ENCODE measurements at regions not wholly inside any gene's neighbourhood (a gene's known extent, or its start where the extent isn't known, plus 50 kb on each side); places are given as distances from the start of the nearest gene placed in this dataset.

DNA sequence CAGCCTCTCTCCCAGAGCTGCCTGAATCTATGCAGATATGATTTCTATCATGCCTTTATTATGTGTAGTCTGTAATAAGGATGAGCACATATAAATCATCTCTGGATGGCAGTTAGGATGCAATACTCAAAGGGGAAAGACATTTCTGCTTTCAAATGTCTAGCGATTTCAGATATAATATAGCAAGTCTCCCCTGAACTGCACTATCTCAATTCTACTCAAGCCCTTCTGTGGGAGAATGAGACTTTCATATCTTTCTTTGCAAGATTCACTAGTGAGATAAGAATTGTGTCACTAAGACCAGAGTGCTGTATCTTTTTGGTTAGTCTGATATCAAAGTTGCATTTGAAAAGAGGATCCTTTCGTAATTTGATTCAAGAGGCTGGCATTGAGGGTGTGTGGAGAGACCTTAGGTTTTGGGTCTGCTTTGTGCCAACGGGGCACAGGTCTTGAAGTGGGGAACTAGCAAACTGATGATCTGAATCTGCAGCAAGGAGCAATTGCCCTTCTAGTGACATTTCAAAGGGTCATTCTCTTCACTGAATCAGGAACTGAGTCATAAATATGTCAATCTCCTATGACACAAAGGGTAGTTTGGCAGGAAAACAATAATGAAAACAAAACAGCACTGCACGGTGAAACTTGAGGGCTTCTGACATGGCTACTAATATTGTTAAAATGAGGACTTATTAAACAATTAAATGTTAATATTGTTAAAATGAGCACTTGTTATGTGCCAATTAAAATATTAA is 305.5 kb upstream of the CLINT1 start:
- WGBS (ENCODE audit: insufficient coverage, low coverage, low lambda C conversion rate, missing lambda C conversion rate), result 61% methylated on average over 4 of the region's 4 CpGs
- Histone ChIP-seq H3K36me3 (no peaks in the 10 kb centered on the region), H3K27ac (no peak overlapping the region), H3K4me3 (no peak overlapping the region), H3K27me3 (no peaks in the 10 kb centered on the region), H3K9me3 (no peaks in the 10 kb centered on the region), H3K4me1 (no peaks in the 10 kb centered on the region)
- ATAC-seq (no peak), DNase-seq (no peak)
- TF ChIP-seq, protein P1, sequence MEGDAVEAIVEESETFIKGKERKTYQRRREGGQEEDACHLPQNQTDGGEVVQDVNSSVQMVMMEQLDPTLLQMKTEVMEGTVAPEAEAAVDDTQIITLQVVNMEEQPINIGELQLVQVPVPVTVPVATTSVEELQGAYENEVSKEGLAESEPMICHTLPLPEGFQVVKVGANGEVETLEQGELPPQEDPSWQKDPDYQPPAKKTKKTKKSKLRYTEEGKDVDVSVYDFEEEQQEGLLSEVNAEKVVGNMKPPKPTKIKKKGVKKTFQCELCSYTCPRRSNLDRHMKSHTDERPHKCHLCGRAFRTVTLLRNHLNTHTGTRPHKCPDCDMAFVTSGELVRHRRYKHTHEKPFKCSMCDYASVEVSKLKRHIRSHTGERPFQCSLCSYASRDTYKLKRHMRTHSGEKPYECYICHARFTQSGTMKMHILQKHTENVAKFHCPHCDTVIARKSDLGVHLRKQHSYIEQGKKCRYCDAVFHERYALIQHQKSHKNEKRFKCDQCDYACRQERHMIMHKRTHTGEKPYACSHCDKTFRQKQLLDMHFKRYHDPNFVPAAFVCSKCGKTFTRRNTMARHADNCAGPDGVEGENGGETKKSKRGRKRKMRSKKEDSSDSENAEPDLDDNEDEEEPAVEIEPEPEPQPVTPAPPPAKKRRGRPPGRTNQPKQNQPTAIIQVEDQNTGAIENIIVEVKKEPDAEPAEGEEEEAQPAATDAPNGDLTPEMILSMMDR (IDR thresholded peaks at IDR 0.05), result no peak
- TF ChIP-seq POLR2A (IDR thresholded peaks at IDR 0.05), result no peak
- intact Hi-C loops (cut with DNase I), result no loop called here

DNA sequence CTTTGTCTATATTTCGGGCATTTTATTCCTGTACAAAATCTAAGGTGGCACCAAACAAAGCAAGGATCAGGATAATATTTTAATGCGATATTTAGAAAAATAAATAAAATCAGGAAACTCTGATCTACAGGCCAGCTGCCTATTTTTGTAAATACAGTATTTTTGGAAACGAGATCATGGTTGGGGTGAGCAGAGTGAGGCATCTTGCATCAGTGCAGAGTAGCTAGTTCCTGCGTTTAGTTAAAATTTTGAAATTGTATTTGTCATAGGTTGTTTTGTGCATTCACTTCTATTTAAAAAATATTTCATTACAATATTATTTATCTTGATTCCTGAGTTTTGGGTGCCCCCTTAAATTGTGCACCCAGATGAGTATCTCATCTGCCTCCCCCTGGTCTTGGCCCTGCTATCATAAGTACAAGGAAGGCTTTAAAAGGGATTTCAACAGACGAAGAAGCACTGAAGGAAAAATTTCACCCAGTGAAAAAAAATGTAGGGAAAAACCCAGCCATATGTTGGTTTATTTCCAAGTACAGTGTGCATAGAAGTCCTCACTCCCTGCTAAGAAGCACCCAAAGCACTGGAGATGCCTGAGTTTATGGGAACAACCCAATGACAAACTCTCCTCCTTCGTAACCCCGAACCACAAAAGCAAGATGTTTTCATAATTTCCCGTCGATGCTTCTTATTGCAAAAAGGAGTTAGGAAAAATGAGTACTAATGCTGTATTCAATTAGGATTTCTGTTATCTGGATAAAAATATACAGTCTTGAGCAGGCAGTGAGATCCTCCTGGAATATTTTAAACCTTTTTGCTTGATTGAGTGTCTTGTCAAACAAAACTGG is 304.7 kb upstream of the CLINT1 start:
- intact Hi-C loops (cut with DNase I), result no loop called here
- Histone ChIP-seq H3K27ac (no peak overlapping the region), H3K4me3 (no peak overlapping the region), H3K27me3 (no peaks in the 10 kb centered on the region), H3K4me1 (no peaks in the 10 kb centered on the region), H3K9me3 (no peaks in the 10 kb centered on the region), H3K36me3 (no peaks in the 10 kb centered on the region)
- TF ChIP-seq POLR2A (IDR thresholded peaks at IDR 0.05), result no peak
- TF ChIP-seq, protein P1 (IDR thresholded peaks at IDR 0.05), result no peak
- ATAC-seq (no peak), DNase-seq (no peak)
- WGBS (ENCODE audit: insufficient coverage, low coverage, low lambda C conversion rate, missing lambda C conversion rate), result 77% methylated on average over 9 of the region's 9 CpGs

DNA sequence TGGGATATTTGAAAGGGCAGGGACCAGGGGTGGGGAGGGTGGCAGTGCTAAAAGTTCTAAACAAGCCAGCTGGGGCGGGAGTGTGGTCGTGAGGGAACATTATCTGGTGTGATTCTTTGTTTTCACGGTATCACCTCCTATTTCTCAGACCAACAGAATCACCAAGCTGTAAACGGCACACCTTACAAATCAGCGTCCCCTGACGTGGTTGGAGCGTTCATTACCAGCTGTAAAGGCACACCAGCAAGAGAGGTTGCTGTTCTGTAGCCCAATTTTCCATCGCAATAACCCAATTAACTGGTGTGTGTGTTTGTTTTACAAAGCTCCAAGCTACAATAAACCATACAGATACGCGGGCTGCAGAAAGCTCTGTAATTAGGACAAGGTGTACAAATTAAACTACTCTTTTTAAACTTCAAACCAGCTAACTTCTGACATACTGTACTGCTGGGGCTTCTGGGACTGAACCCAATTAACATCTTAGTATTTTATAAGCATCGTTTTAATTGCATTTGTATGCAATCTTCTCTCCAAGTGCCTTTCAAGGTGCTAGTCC is 303.6 kb upstream of the CLINT1 start:
- DNase-seq, result no peak

DNA sequence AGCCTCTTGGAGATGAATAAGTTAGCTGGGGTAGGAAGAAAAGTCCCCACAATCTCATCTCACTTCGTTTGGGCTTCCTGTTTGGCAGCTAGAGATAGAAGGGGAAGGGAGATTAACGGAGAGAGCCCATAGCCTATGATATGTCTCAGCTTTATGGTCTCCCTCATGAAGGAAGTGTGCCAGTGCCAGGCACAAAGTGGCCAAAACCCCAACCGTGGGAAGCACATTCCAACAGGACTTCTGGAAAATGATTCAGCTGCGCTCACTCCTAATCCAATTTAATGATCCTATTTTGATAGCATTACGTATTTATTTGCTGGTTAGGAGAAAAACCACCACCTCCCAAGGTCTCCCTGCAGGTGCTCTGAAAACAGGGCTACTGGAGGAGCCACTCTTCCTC is 303.1 kb upstream of the CLINT1 start:
- Histone ChIP-seq H3K4me3 (no peak overlapping the region), H3K27me3 (no peaks in the 10 kb centered on the region), H3K4me1 (no peaks in the 10 kb centered on the region), H3K9me3 (no peaks in the 10 kb centered on the region), H3K36me3 (no peaks in the 10 kb centered on the region), H3K27ac (no peak overlapping the region)
- 50% methylated on average over 1 of the region's 5 CpGs for WGBS (ENCODE audit: insufficient coverage, low coverage, low lambda C conversion rate, missing lambda C conversion rate)
- no peak for ATAC-seq
- DNase-seq, result no peak
- intact Hi-C loops (cut with DNase I), result no loop called here
- no peak for TF ChIP-seq POLR2A (IDR thresholded peaks at IDR 0.05)
- TF ChIP-seq, protein P1 (IDR thresholded peaks at IDR 0.05), result no peak

More for the DNA sequence above, 303.6 kb upstream of the CLINT1 start:
- H3K27ac ChIP-seq, result no peak overlapping the region
- H3K4me1 ChIP-seq, result no peaks in the 10 kb centered on the region
- 76% methylated on average over 10 of the region's 11 CpGs for WGBS (ENCODE audit: insufficient coverage, low coverage, low lambda C conversion rate, missing lambda C conversion rate)
- intact Hi-C loops (cut with DNase I), result no loop called here
- no peaks in the 10 kb centered on the region for H3K36me3 ChIP-seq
- TF ChIP-seq POLR2A (IDR thresholded peaks at IDR 0.05), result no peak
- TF ChIP-seq, protein P1 (IDR thresholded peaks at IDR 0.05), result no peak
- ATAC-seq, result no peak
- no peaks in the 10 kb centered on the region for H3K9me3 ChIP-seq
- H3K27me3 ChIP-seq, result no peaks in the 10 kb centered on the region
- H3K4me3 ChIP-seq, result no peak overlapping the region
